22Rv1 (cell line): ENCODE measurements at regions not wholly inside any gene's neighbourhood (a gene's known extent, or its start where the extent isn't known, plus 50 kb on each side); places are given as distances from the start of the nearest gene placed in this dataset.

Source experiments
- H3K27ac ChIP-seq: fragments of 450-650 bp; 2 replicates; pipeline ENCODE4 v1.5.1; 2017
- CTCF ChIP-seq: fragments of 450-650 bp; IDR thresholded peaks from 2 replicates; pipeline ENCODE4 v1.5.1; 2017; ENCODE audit warnings: mild to moderate bottlenecking
- ZFX ChIP-seq: fragments of 450-650 bp; IDR thresholded peaks from 2 replicates; pipeline ENCODE4 v1.6.1; 2017; ENCODE audit warnings: antibody characterized with exemption, borderline replicate concordance

GRCh38 chr6:97586344-97586743 is 303.3 kb upstream of the MMS22L start:
- H3K27ac ChIP-seq, result no peak overlapping the region
- TF ChIP-seq ZFX (no peak), CTCF (peak; percentile 44)

GRCh38 chr6:97591955-97592354 is 308.9 kb upstream of the MMS22L start:
- no peak overlapping the region for H3K27ac ChIP-seq
- TF ChIP-seq ZFX (no peak), CTCF (no peak)

GRCh38 chr6:97594844-97595243 is 311.8 kb upstream of the MMS22L start:
- H3K27ac ChIP-seq, result no peak overlapping the region

GRCh38 chr6:97621111-97621510 is 338.1 kb upstream of the MMS22L start:
- no peak overlapping the region for H3K27ac ChIP-seq
- TF ChIP-seq CTCF, result no peak
- TF ChIP-seq ZFX, result no peak

More at GRCh38 chr6:97594844-97595243, 311.8 kb upstream of the MMS22L start:
- TF ChIP-seq ZFX (no peak), CTCF (no peak)

- H3K27ac ChIP-seq, result no peak overlapping the region
- TF ChIP-seq CTCF, result no peak
- no peak for TF ChIP-seq ZFX
Observed at GRCh38 chr6:97626671-97627441, 343.8 kb upstream of the MMS22L start.

DNA sequence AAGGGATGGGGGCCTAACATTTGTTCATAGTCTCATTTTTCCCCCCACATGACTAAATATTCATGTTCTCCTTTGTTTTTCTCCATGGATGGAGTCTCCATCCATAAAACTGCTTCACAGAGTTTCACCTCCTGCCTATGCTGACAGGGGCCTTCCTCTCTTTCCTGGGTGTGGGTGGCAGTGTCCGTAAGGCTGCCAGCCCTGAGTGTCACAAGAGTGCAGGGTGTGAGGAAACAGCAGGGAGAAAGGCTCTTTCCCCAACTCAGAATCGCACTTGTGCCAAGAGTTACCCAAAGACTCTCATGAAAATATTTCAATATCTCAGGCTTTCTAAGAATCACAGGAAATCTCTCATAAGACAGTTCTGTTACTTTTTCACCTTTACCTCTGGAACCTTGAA is 346.2 kb upstream of the MMS22L start:
- TF ChIP-seq CTCF (no peak), ZFX (no peak)
- H3K27ac ChIP-seq, result no peak overlapping the region

- TF ChIP-seq CTCF (no peak), ZFX (no peak)
- no peak overlapping the region for H3K27ac ChIP-seq
Observed at GRCh38 chr6:97630604-97631003, 347.6 kb upstream of the MMS22L start.
